HCT116 (cell line): ENCODE measurements at regions not wholly inside any gene's neighbourhood (a gene's known extent, or its start where the extent isn't known, plus 50 kb on each side); places are given as distances from the start of the nearest gene placed in this dataset.

ENCODE experiments used
- ATAC-seq: fragments of 200-7000 bp; cut with Tn5 transposase; 2 replicates; pipeline ENCODE4 v1.9.1; 2020; ENCODE audit warnings: mild to moderate bottlenecking, moderate library complexity
- BruUV-seq: library from RNA; stranded (reverse); fragments of 400-500 nt; replicated peaks from 2 replicates; lab custom pipeline; 2021; lab: Mats Ljungman, UMichigan
- CTCF ChIA-PET: fragments of 300-600 bp; sonication (Branson Sonifier 250); formaldehyde crosslinking; loops from one replicate; lab custom pipeline; 2021; ENCODE audit warnings: antibody characterized with exemption; lab: Charles Lee
- POLR2A ChIA-PET: fragments of 300-600, 350-600 bp; sonication (Branson Sonifier 250); formaldehyde crosslinking; loops from one replicate; lab custom pipeline; 2021; ENCODE audit warnings: antibody characterized with exemption; lab: Charles Lee
- RAD21 ChIA-PET, 2 experiments: fragments of 300-600 bp; sonication (Branson Sonifier 250); formaldehyde crosslinking; loops; one replicate each; lab custom pipeline; 2023; ENCODE audit warnings: low total read pairs in 2 of 2; ENCODE audit not compliant: uncharacterized antibody in 2 of 2, unreplicated experiment in 2 of 2, low non-redundant PET in 1 of 2; lab: Charles Lee
- DNase-seq: peaks from one replicate; pipeline ENCODE4 v3.0.0-alpha.2; 2010; ENCODE audit warnings: low read depth, low spot score
- H2AFZ ChIP-seq: fragments of 200-600 bp; shearing (Covaris generic), sonication (generic); 2 replicates; pipeline ENCODE4 v1.6.1; 2017; ENCODE audit warnings: low read depth, mixed run types, mixed read lengths, antibody characterized with exemption, low read length; ENCODE audit not compliant: poor library complexity, severe bottlenecking
- H3K27ac ChIP-seq: 2 replicates; pipeline ENCODE4 v1.5.1; 2012; ENCODE audit warnings: low read depth, low read length
- H3K27me3 ChIP-seq: fragments of 200-600 bp; sonication (generic); 2 replicates; pipeline ENCODE4 v1.6.1; 2016; ENCODE audit warnings: mixed run types, low read length, mixed read lengths; ENCODE audit not compliant: insufficient read depth
- H3K36me3 ChIP-seq, 2 experiments: fragments of 200-500 bp in 1 of 2; fragments of 200-600 bp in 1 of 2; sonication (Bioruptor generic) in 1 of 2; sonication (generic) in 1 of 2; 2 replicates each; pipeline versions ENCODE4 v1.5.1 to v1.6.1; 2014 to 2016; ENCODE audit warnings: low read length in 2 of 2, inconsistent platforms in 1 of 2, mixed read lengths in 1 of 2, mixed run types in 1 of 2; ENCODE audit not compliant: insufficient read depth in 2 of 2, control insufficient read depth in 1 of 2
- H3K4me1 ChIP-seq, 2 experiments: fragments of 200-600 bp in 1 of 2; sonication (generic) in 1 of 2; 2 replicates each; pipeline versions ENCODE4 v1.5.1 to v1.6.1; 2012 to 2017; ENCODE audit warnings: low read length in 2 of 2, inconsistent platforms in 1 of 2, mild to moderate bottlenecking in 1 of 2, mixed read lengths in 1 of 2, mixed run types in 1 of 2, moderate library complexity in 1 of 2; ENCODE audit not compliant: insufficient read depth in 2 of 2, control insufficient read depth in 1 of 2
- H3K4me2 ChIP-seq: fragments of 200-600 bp; sonication (generic); 2 replicates; pipeline ENCODE4 v1.6.1; 2017; ENCODE audit warnings: mixed run types, low read length, mixed read lengths
- H3K4me3 ChIP-seq, 2 experiments: fragments of 200-600 bp in 1 of 2; sonication (generic) in 1 of 2; replicated peaks in 1 of 2; 2 replicates each; pipeline ENCODE4 v1.5.1; 2011 to 2016; ENCODE audit warnings: low read length in 2 of 2, control low read depth in 1 of 2, low read depth in 1 of 2, mild to moderate bottlenecking in 1 of 2, mixed read lengths in 1 of 2, mixed run types in 1 of 2
- H3K79me2 ChIP-seq: fragments of 200-600 bp; sonication (generic); 2 replicates; pipeline ENCODE4 v1.6.1; 2017; ENCODE audit warnings: mild to moderate bottlenecking, mixed run types, low read length, moderate library complexity, mixed read lengths; ENCODE audit not compliant: insufficient read depth
- H3K9ac ChIP-seq: fragments of 200-600 bp; sonication (generic); 2 replicates; pipeline ENCODE4 v1.6.1; 2016; ENCODE audit warnings: low read length, mixed read lengths
- H3K9me2 ChIP-seq: fragments of 200-600 bp; sonication (generic), shearing (Covaris generic); 2 replicates; pipeline ENCODE4 v1.6.1; 2017; ENCODE audit warnings: mixed run types, mild to moderate bottlenecking, moderate library complexity; ENCODE audit not compliant: insufficient read depth
- H3K9me3 ChIP-seq, 2 experiments: fragments of 200-500 bp in 1 of 2; fragments of 200-600 bp in 1 of 2; sonication (Bioruptor generic) in 1 of 2; sonication (generic) in 1 of 2; 2 replicates each; pipeline ENCODE4 v1.6.1; 2014 to 2017; ENCODE audit warnings: low read length in 2 of 2, mixed read lengths in 2 of 2, inconsistent platforms in 1 of 2, low read depth in 1 of 2, mild to moderate bottlenecking in 1 of 2, mixed run types in 1 of 2, moderate library complexity in 1 of 2; ENCODE audit not compliant: control insufficient read depth in 1 of 2, insufficient read depth in 1 of 2
- H4K20me1 ChIP-seq: fragments of 200-600 bp; sonication (generic), shearing (Covaris generic); 2 replicates; pipeline ENCODE4 v1.6.1; 2017; ENCODE audit warnings: mixed run types, mild to moderate bottlenecking, moderate library complexity; ENCODE audit not compliant: insufficient read depth
- CEBPB ChIP-seq: IDR thresholded peaks from 2 replicates; pipeline ENCODE4 v1.6.1; 2012; ENCODE audit warnings: low read depth
- EGR1 ChIP-seq: IDR thresholded peaks from 2 replicates; pipeline ENCODE4 v1.6.1; 2012; ENCODE audit warnings: low read depth
- POLR2A ChIP-seq: IDR thresholded peaks from 2 replicates; pipeline ENCODE4 v1.7.0; 2011; ENCODE audit warnings: borderline replicate concordance; ENCODE audit not compliant: insufficient read depth, insufficient read length; ENCODE audit errors: extremely low read depth
- REST ChIP-seq: IDR thresholded peaks from 2 replicates; pipeline ENCODE4 v1.6.1; 2012; ENCODE audit warnings: low read depth
- SP1 ChIP-seq: IDR thresholded peaks from 2 replicates; pipeline ENCODE4 v1.6.1; 2012; ENCODE audit warnings: low read depth
- SRF ChIP-seq: IDR thresholded peaks from 2 replicates; pipeline ENCODE4 v1.6.1; 2012; ENCODE audit warnings: low read depth
- intact Hi-C: fragments of 100-400 bp; cut with micrococcal nuclease; formaldehyde crosslinking; loops from 2 replicates; pipeline ENCODE4 v1.10.0; 2022
- TF ChIP-seq, protein P1 (sequence below), 3 experiments: fragments of 200-600 bp in 1 of 3; sonication (generic) in 1 of 3; IDR thresholded peaks in 2 of 3; conservative IDR thresholded peaks in 1 of 3; 2 replicates each; pipeline ENCODE4 v1.5.1; 2012 to 2017; ENCODE audit warnings: low read depth in 2 of 3, low read length in 2 of 3, antibody characterized with exemption in 1 of 3, borderline replicate concordance in 1 of 3, control low read depth in 1 of 3, mild to moderate bottlenecking in 1 of 3, mixed read lengths in 1 of 3, mixed run types in 1 of 3, moderate library complexity in 1 of 3; ENCODE audit not compliant: insufficient read depth in 1 of 3

DNA sequence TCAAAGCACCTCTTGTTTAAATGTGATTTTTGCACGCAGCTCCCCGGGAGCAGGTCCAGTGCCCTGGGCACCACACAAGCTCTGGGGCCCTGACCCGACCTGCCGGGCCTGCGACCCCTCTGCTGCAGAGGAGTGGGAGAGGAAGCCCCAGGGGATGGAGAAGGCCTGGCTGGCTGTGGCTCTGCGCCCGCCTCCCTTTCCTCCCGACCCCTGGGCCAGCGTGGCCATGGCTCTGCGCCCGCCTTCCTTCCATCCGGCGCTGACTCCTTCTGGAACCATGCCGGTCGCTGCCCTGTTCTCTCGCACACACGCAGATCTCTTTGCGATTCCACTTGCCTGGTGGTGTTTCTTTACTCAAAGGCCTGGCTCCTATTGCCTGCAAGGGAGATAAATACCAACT, 166.5 kb upstream of the SALL3 start:
- Histone ChIP-seq H3K9ac (no peak overlapping the region), H3K27me3 (peaks cover 19% of the 10 kb centered on the region), H3K36me3 (no peaks in the 10 kb centered on the region), H3K9me2 (no peaks in the 10 kb centered on the region), H3K79me2 (no peaks in the 10 kb centered on the region), H2AFZ (no peak overlapping the region), H3K9me3 (no peaks in the 10 kb centered on the region), H3K4me2 (no peak overlapping the region), H3K27ac (no peak overlapping the region), H4K20me1 (no peaks in the 10 kb centered on the region), H3K4me3 (no peak overlapping the region), H3K4me1 (no peaks in the 10 kb centered on the region)
- BruUV-seq, result no TSS peak
- TF ChIP-seq POLR2A, result no peak
- TF ChIP-seq SRF, result no peak
- TF ChIP-seq EGR1, result no peak
- TF ChIP-seq SP1, result no peak
- TF ChIP-seq REST, result no peak
- TF ChIP-seq, protein P1, sequence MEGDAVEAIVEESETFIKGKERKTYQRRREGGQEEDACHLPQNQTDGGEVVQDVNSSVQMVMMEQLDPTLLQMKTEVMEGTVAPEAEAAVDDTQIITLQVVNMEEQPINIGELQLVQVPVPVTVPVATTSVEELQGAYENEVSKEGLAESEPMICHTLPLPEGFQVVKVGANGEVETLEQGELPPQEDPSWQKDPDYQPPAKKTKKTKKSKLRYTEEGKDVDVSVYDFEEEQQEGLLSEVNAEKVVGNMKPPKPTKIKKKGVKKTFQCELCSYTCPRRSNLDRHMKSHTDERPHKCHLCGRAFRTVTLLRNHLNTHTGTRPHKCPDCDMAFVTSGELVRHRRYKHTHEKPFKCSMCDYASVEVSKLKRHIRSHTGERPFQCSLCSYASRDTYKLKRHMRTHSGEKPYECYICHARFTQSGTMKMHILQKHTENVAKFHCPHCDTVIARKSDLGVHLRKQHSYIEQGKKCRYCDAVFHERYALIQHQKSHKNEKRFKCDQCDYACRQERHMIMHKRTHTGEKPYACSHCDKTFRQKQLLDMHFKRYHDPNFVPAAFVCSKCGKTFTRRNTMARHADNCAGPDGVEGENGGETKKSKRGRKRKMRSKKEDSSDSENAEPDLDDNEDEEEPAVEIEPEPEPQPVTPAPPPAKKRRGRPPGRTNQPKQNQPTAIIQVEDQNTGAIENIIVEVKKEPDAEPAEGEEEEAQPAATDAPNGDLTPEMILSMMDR (IDR thresholded peaks at IDR 0.05 in 2 of 3, conservative IDR thresholded peaks at IDR 0.05 in 1 of 3; ENCODE audit: borderline replicate concordance in 1 of 3, insufficient read depth in 1 of 3, low read depth in 2 of 3, low read length in 2 of 3), result no peak
- TF ChIP-seq CEBPB, result no peak
- POLR2A ChIA-PET, result no interaction called here
- RAD21 ChIA-PET, result no interaction called here
- CTCF ChIA-PET, result no interaction called here
- ATAC-seq (no peak), DNase-seq (no peak)
- intact Hi-C loops, result no loop called here
